VCaP (cell line): ENCODE measurements at regions not wholly inside any gene's neighbourhood (a gene's known extent, or its start where the extent isn't known, plus 50 kb on each side); places are given as distances from the start of the nearest gene placed in this dataset.
"Not testable (repeated sequence)": the region's sequence is repeated elsewhere in the genome, so short reads cannot be mapped to it uniquely, and the experiment has no call there.

Source experiments
- H3K27ac ChIP-seq: fragments of 450-650 bp; 2 replicates; pipeline ENCODE4 v1.5.1; 2017
- CTCF ChIP-seq: fragments of 450-650 bp; conservative IDR thresholded peaks from 2 replicates; pipeline ENCODE4 v1.5.1; 2017; ENCODE audit warnings: mild to moderate bottlenecking, moderate library complexity

DNA sequence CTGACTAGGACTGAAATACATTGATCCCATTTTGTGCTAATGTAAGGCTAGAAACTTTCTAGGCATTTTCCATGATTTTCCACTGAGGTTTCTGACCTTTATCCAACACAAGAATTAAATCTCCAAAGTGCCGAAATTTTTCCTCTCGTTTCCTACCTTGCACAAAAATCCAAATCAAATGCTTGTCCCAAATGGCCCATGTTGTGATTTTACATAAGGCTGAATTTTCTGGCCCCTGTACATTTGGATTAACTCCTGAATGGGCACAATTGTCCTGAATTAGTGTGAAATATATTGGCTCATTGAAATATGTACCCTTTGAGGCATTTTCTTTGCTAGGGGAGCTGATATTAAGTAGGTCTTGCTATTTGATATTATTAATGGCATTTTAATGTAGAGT lies 105.6 kb upstream of the CBLB start:
- H3K27ac ChIP-seq, result no peak overlapping the region
- no peak for TF ChIP-seq CTCF

DNA sequence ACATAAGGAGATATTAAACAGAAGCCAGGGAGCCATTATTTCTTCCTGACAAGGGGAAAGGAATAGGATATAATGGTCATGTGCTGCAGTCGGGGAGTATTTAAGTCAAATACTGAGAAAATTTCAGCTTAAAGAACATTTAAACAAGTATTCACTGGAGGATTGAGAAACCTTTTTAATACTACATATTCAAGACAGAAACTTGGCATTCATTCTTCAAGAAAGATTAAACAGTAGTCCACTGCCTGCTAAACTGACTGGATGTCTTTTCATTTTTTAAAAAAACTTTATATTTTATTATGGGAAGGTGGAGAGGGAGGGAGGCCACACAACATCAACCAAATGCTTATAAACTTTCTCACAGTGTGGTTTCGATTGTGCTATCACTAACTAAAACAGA lies 107.4 kb upstream of the CBLB start:
- H3K27ac ChIP-seq, result no peak overlapping the region
- no peak for TF ChIP-seq CTCF

GRCh38 chr3:105979961-105980360 lies 111.1 kb upstream of the CBLB start:
- no peak overlapping the region for H3K27ac ChIP-seq
- no peak for TF ChIP-seq CTCF

DNA sequence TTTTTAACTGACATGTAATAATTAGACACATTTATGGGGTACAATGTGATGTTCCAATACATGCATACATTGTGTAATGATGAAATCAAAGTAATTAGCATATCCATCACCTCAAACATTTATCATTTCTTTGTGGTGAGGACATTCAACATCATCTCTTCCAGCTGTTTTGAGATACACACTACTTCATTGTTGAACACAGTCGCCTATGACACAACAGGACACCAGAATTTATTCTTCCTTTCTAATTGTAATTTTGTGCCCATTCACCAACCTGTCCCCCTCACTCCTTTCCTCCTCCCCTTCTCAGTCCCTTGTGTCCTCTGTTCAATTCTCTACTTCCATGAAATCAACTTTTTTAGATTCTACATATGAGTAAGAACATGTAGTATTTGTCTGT lies 113.4 kb upstream of the CBLB start:
- H3K27ac ChIP-seq, result no peak overlapping the region
- no peak for TF ChIP-seq CTCF

DNA sequence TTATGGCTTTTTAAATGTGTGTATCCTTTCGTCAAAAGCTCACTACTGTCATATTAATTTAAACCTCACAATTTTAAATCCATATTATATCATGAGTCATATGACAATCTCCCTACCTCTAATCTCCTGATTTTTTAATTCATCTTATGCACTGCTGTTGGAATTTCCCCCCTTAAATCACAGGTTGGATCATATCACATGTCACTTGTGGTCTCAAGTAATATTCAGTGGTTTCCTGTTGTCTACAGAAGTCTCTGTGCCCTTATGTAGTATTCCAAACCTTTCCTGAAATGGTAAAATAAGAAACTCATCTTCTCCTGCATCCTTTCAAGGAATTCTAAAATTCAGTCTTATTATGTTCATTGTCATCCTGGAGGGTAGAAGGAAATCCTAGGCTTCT lies 116.0 kb upstream of the CBLB start:
- no peak overlapping the region for H3K27ac ChIP-seq
- TF ChIP-seq CTCF, result no peak

DNA sequence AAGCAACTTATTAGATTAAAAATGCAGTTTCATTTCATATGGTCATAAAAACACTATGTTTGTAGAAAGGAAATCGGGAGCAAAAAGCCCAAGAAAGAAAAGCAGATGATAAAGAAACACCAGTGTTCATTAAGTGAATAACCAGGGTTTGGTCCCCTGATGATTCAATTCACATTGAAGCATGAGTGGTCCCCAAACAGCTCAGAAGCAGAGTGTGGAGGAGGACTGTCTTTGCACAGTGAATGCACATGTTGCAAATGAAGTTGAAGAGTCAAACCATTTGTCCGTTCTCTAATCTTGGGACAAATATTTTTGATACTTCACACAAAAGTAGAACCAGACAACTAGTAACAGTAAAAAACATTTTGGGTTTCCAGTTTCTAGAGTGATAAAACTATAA lies 117.5 kb upstream of the CBLB start:
- H3K27ac ChIP-seq, result not testable (repeated sequence)

DNA sequence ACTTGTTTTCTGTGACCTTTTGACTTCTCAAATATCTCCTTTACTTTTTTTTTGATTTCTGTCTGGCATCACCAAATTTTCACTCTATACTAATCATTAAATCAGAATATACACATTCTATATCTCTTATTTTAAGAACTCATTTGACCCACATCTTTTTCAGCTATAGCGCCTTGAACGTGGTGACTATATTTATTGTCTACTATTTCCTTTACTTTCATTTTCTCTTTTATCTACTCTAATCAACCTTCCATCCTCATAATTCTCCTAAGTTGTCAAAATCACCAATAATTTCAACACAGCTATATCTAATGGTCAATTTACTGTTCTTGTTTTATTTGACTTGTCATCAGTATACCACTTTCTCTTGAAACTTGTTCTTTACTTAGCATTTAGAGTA lies 119.0 kb upstream of the CBLB start:
- no peak overlapping the region for H3K27ac ChIP-seq
- TF ChIP-seq CTCF, result no peak

GRCh38 chr3:105988540-105989212 lies 119.9 kb upstream of the CBLB start:
- H3K27ac ChIP-seq, result no peak overlapping the region
- TF ChIP-seq CTCF, result no peak
